ENCODE measurements at regions not wholly inside any gene's neighbourhood (a gene's known extent, or its start where the extent isn't known, plus 50 kb on each side); places are given as distances from the start of the nearest gene placed in this dataset.

DNA sequence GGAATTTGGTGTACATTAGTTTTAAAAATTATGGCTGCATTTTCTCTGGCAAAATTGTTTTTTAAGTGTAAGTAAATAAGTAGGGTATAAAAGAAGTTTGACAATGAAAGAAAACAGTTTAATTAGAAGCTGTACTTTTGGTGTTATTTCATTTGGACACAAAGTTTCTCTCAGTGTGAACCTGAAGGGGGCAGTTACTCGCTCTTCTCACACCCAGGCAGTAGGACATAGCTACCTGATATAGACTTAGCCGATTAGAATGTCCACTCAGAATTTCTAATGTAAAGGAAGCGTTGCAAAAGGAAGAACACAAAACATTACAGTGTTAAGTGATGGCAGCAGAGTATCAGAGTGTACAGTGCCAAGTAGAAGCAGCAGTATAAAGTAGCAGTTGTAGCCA is 311.9 kb upstream of the TECRL start:
- Histone ChIP-seq H3K9me1 (ENCODE audit: insufficient read depth, low read length) (no peaks in the 10 kb centered on the region), H3K27ac (ENCODE audit: insufficient read depth, low read length) (no peak overlapping the region), H3K9me3 (ENCODE audit: control insufficient read depth, insufficient read depth, low read length) (peaks cover 5% of the 10 kb centered on the region), H4K20me1 (ENCODE audit: insufficient read depth, low read length) (no peaks in the 10 kb centered on the region), H2BK15ac (ENCODE audit: low read depth, low read length) (no peak overlapping the region), H3K9ac (ENCODE audit: low read depth, low read length) (no peak overlapping the region), H3K14ac (replicated peaks; ENCODE audit: low read depth, low read length) (no peak overlapping the region), H3K18ac (ENCODE audit: low read depth, low read length) (no peak overlapping the region), H4K8ac (ENCODE audit: low read depth in 2 of 2, low read length in 2 of 2) (no peak overlapping the region), H3K23ac (ENCODE audit: low read depth, low read length) (no peak overlapping the region), H2BK20ac (ENCODE audit: low read depth, low read length) (no peak overlapping the region), H3K36me3 (ENCODE audit: control insufficient read depth, insufficient read depth, low read length) (no peaks in the 10 kb centered on the region), H2BK5ac (ENCODE audit: low read depth, low read length, poor library complexity, severe bottlenecking) (no peak overlapping the region), H2AK9ac (replicated peaks; ENCODE audit: low read depth, low read length, poor library complexity) (no peak overlapping the region), H4K91ac (ENCODE audit: insufficient read depth, low read depth, low read length) (no peak overlapping the region), H3K56ac (ENCODE audit: extremely low read depth, insufficient read depth, low read length) (no peak overlapping the region), H3K27me3 (ENCODE audit: control insufficient read depth, insufficient read depth, low read length) (no peaks in the 10 kb centered on the region), H3K4ac (ENCODE audit: low read depth, low read length) (no peak overlapping the region), H2AFZ (replicated peaks; ENCODE audit: low read length, poor library complexity) (no peak overlapping the region), H3K4me1 (ENCODE audit: control insufficient read depth, insufficient read depth, low read length) (no peaks in the 10 kb centered on the region), H2BK120ac (ENCODE audit: low read depth, low read length) (no peak overlapping the region), H2AK5ac (ENCODE audit: low read depth, low read length) (no peak overlapping the region), H4K5ac (ENCODE audit: low read depth, low read length) (no peak overlapping the region), H3K79me1 (ENCODE audit: low read depth in 1 of 2, low read length in 2 of 2) (no peaks in the 10 kb centered on the region), H3K4me3 (ENCODE audit: insufficient read depth, low read depth, low read length) (no peak overlapping the region), H3K4me2 (ENCODE audit: low read depth, low read length) (no peak overlapping the region)
- no CpG with 5 or more reads among the region's 3 CpGs for WGBS, 2 experiments (ENCODE audit: extremely low coverage in 2 of 2, insufficient read length in 1 of 2)
- ChIA-PET CTCF (no interaction called here), POLR2A (ENCODE audit: unreplicated experiment) (no interaction called here)
- BruUV-seq (replicated peaks) = no TSS peak
- DNase-seq (no peak), ATAC-seq (ENCODE audit: low read depth) (no peak)
- intact Hi-C loops (cut with micrococcal nuclease) = no loop called here
- dilution Hi-C loops (cut with HindIII; ENCODE audit: low sequenced_read_pairs, unreplicated experiment) = no loop called here
- in situ Hi-C loops (cut with MboI; ENCODE audit: low sequenced_read_pairs) = no loop called here
- TF ChIP-seq POLR2A (IDR thresholded peaks at IDR 0.05; ENCODE audit: low read depth, low read length) (no peak), MAZ (IDR thresholded peaks at IDR 0.05; ENCODE audit: borderline replicate concordance, low read depth, low read length) (no peak), MAFK (IDR thresholded peaks at IDR 0.05; ENCODE audit: low read depth, low read length) (no peak), RFX5 (IDR thresholded peaks at IDR 0.05; ENCODE audit: low read depth, low read length) (no peak), BHLHE40 (IDR thresholded peaks at IDR 0.05; ENCODE audit: low read depth, low read length) (no peak), CEBPB (IDR thresholded peaks at IDR 0.05; ENCODE audit: low read depth, low read length) (no peak), SMC3 (IDR thresholded peaks at IDR 0.05; ENCODE audit: low read depth, low read length) (no peak), RCOR1 (IDR thresholded peaks at IDR 0.05; ENCODE audit: insufficient replicate concordance, low read length) (no peak), FOS (IDR thresholded peaks at IDR 0.05; ENCODE audit: low read depth, low read length) (no peak), CHD1 (IDR thresholded peaks at IDR 0.05; ENCODE audit: low read depth, low read length) (no peak), MXI1 (IDR thresholded peaks at IDR 0.05; ENCODE audit: borderline replicate concordance, low read depth, low read length) (no peak), RAD21 (IDR thresholded peaks at IDR 0.05; ENCODE audit: low read length) (no peak)

All from IMR-90 (cell line).